Activated T-cell treated with anti-CD3 and anti-CD28 coated beads, Interleukin-2, amount 50 U/mL, for 24 hours (primary cell): ENCODE measurements at regions not wholly inside any gene's neighbourhood (a gene's known extent, or its start where the extent isn't known, plus 50 kb on each side); places are given as distances from the start of the nearest gene placed in this dataset.

Source experiments
- DNase-seq: peaks from one replicate; pipeline ENCODE4 v3.0.0-alpha.2; 2020
- H3K27ac Mint-ChIP-seq: 2 replicates; pipeline ENCODE4 v1.8.0; 2020; ENCODE audit warnings: mild to moderate bottlenecking, mixed read lengths
- H3K27me3 Mint-ChIP-seq: 2 replicates; pipeline ENCODE4 v1.8.0; 2020; ENCODE audit warnings: mixed read lengths
- H3K36me3 Mint-ChIP-seq: 2 replicates; pipeline ENCODE4 v1.8.0; 2020; ENCODE audit warnings: low read depth, mixed read lengths
- H3K4me1 Mint-ChIP-seq: 2 replicates; pipeline ENCODE4 v1.8.0; 2020; ENCODE audit warnings: low read depth, mixed read lengths
- H3K4me3 Mint-ChIP-seq: 2 replicates; pipeline ENCODE4 v1.8.0; 2020; ENCODE audit warnings: mild to moderate bottlenecking, moderate library complexity, mixed read lengths
- H3K9me3 Mint-ChIP-seq: 2 replicates; pipeline ENCODE4 v1.8.0; 2020; ENCODE audit warnings: mixed read lengths

DNA sequence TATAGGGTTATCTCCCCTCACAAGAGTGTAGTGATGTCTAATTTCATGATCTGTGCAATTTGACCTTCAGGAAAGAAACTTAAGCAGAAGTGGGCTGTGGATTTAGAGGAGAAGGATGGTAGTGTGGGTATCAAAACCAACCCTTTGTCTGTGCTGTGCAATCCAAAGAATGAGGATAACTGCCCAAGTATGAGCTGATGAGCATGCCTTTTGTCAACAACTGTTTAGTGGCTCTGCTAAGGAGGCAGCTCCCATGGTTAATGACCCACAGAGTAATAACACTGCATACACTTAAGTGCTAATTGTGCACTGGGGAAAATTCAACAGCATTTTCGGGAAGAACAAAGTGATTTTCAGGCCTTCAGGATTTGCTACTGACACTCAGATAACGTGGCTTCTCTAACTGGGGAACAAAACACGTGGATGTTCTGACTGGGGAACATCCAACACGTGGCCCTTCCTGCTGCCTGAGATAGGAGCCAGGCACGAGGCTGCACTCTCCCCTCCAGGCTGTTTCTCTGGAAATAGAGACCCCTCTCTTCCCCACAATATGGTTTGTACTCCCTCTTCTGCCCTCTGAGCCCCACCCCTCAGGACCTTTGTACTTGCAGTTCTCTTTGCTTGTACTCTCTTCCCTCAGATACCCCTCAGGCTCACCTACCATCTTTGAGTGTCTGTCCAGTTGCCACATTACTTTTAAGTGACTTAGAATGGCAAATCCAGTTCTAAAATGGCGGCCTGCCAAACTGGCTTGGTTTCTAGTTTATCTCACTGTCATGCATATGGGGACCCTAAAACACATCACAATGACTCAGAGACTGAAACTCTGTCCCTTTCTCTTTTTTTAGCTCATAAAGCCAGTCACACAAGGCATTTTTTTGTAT, 234.9 kb upstream of the POU2AF2 start:
- no peak overlapping the region for H3K27ac Mint-ChIP-seq
- no peak for DNase-seq
- no peaks in the 10 kb centered on the region for H3K4me1 Mint-ChIP-seq
- no peaks in the 10 kb centered on the region for H3K36me3 Mint-ChIP-seq
- no peak overlapping the region for H3K4me3 Mint-ChIP-seq
- no peaks in the 10 kb centered on the region for H3K9me3 Mint-ChIP-seq
- H3K27me3 Mint-ChIP-seq: peaks cover 13% of the 10 kb centered on the region

- H3K4me3 Mint-ChIP-seq: no peak overlapping the region
- H3K27ac Mint-ChIP-seq: no peak overlapping the region
- no peaks in the 10 kb centered on the region for H3K4me1 Mint-ChIP-seq
- H3K36me3 Mint-ChIP-seq: no peaks in the 10 kb centered on the region
- no peaks in the 10 kb centered on the region for H3K9me3 Mint-ChIP-seq
- no peak for DNase-seq
- peaks cover 7% of the 10 kb centered on the region for H3K27me3 Mint-ChIP-seq
These were observed 239.3 kb upstream of the POU2AF2 start for GRCh38 chr11:111006227-111006626.

DNA sequence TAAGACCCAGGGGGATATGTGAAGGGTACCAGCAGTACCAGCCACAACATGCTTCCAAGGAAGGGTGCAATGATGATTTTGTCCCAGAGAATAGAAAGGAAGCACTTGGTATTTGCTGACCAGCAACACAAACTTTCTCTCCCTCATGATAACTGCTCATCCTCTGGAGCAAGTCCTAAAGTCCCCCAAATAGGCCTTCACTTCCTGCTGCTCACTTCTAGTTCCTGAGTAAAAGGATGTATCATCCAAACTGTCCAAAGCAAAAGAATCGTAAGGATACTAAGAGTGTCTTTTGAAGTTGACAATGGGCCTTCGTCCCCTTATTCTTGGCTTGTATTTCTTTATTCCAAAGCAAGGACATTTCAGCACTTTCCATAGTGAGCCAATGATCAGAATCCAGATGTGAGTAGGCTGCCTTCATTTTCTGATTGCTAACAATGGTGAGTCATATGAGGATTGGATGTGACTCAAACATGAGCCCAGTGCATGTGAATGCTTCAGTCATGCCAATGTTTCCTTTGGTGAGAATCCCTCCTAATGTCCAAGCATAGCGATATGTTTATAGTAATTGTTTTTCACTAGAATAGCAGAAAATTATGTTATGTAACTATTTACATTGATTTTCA, 243.4 kb upstream of the POU2AF2 start:
- H3K9me3 Mint-ChIP-seq: no peaks in the 10 kb centered on the region
- H3K36me3 Mint-ChIP-seq: no peaks in the 10 kb centered on the region
- H3K27ac Mint-ChIP-seq: no peak overlapping the region
- no peaks in the 10 kb centered on the region for H3K27me3 Mint-ChIP-seq
- no peaks in the 10 kb centered on the region for H3K4me1 Mint-ChIP-seq
- no peak overlapping the region for H3K4me3 Mint-ChIP-seq
- DNase-seq: no peak

DNA sequence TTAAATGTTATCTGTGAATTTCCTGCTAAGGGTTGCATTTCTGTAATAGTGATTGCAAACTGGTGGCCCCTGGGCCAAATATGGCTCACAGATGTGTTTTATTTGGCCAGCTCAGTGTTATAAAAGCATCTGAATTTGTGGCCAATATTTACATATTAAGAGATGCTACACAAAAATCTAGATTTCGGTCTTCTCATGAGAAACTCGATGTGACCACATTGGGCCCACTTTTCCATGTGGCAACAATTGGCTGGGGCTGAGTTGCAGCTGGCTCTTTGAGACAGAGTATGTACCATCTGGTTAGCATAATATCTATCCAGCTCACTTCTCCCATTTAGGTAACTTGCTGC, 244.5 kb upstream of the POU2AF2 start:
- no peaks in the 10 kb centered on the region for H3K36me3 Mint-ChIP-seq
- DNase-seq: no peak
- H3K27ac Mint-ChIP-seq: no peak overlapping the region
- H3K27me3 Mint-ChIP-seq: no peaks in the 10 kb centered on the region
- H3K4me3 Mint-ChIP-seq: no peak overlapping the region
- H3K9me3 Mint-ChIP-seq: no peaks in the 10 kb centered on the region
- no peaks in the 10 kb centered on the region for H3K4me1 Mint-ChIP-seq

DNA sequence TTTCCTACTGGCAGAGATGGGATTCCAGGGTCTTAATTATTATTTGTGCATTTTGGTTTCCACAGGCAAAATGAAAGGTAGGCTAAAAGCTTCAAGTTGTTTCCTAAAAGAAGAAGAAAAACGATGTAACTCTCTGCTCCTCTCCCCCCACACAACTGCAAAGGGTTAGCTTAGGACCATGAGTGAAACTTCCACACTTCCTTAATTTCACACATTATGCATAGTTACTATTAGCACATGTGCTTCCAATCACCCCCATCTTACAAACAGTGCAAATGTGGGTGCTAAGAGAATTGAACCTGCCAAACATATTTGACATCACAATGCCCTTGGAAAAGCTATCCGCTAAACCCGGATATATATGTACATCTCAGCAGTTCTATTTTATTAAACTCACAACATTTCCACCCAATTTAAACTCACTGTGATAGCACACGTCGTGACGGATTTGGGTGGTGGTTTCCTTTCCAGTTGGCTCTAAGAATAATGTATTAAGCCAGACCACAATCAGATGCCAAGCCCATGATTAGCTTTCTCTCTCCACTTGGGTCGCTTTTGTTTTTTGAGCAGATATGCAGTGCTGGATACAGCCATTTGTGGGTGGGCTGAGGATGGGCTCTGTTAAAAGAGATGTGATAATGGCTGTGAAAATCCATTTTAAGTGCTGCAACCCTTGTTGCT, 245.0 kb upstream of the POU2AF2 start:
- no peaks in the 10 kb centered on the region for H3K9me3 Mint-ChIP-seq
- no peak overlapping the region for H3K27ac Mint-ChIP-seq
- no peaks in the 10 kb centered on the region for H3K27me3 Mint-ChIP-seq
- no peak for DNase-seq
- no peaks in the 10 kb centered on the region for H3K36me3 Mint-ChIP-seq
- no peaks in the 10 kb centered on the region for H3K4me1 Mint-ChIP-seq
- H3K4me3 Mint-ChIP-seq: no peak overlapping the region

- DNase-seq: no peak
- Mint-ChIP-seq H3K27me3 (no peaks in the 10 kb centered on the region), H3K36me3 (no peaks in the 10 kb centered on the region), H3K27ac (no peak overlapping the region), H3K4me3 (no peak overlapping the region), H3K4me1 (no peaks in the 10 kb centered on the region), H3K9me3 (no peaks in the 10 kb centered on the region)
These were observed 253.0 kb upstream of the POU2AF2 start for GRCh38 chr11:110992481-110992880.

DNA sequence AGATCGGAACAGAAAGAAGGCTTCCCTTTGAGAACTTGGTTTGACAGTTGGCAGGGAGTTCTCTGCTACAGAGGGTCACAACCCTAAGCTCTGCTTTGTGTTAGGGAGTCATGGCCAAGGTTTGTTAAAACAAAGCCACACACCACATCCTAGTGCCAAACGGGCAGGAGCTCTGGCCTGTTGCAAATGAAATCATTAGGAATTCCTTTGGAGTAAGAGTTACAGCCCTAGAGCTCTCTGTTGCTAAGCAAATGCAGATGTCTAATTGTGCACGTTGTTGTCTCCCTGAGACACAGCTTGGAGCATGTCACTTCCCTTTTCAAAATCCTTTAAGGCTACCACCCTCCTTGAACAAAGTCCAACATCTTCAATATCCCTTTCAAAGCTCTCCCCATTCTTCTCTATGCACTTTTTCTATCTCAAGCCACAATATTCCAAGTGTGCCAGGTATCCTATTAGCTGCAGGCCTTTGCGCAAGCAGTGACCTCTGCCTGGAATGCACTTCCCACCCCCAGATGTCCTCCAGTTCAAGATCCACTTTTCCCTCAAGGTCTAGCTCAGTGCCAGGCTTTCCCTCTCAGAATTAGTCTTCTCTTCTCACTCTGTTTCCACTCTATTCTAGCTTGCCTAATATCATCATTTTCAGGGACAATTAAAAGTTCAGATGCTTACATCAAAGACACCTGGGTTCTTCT, 253.7 kb upstream of the POU2AF2 start:
- no peak overlapping the region for H3K4me3 Mint-ChIP-seq
- H3K36me3 Mint-ChIP-seq: no peaks in the 10 kb centered on the region
- H3K9me3 Mint-ChIP-seq: no peaks in the 10 kb centered on the region
- DNase-seq: no peak
- no peaks in the 10 kb centered on the region for H3K27me3 Mint-ChIP-seq
- no peak overlapping the region for H3K27ac Mint-ChIP-seq
- H3K4me1 Mint-ChIP-seq: no peaks in the 10 kb centered on the region

- Mint-ChIP-seq H3K9me3 (no peaks in the 10 kb centered on the region), H3K4me1 (no peaks in the 10 kb centered on the region), H3K4me3 (no peak overlapping the region), H3K27ac (no peak overlapping the region), H3K27me3 (no peaks in the 10 kb centered on the region), H3K36me3 (no peaks in the 10 kb centered on the region)
- no peak for DNase-seq
These were observed 255.2 kb upstream of the POU2AF2 start for GRCh38 chr11:110990311-110990710.

DNA sequence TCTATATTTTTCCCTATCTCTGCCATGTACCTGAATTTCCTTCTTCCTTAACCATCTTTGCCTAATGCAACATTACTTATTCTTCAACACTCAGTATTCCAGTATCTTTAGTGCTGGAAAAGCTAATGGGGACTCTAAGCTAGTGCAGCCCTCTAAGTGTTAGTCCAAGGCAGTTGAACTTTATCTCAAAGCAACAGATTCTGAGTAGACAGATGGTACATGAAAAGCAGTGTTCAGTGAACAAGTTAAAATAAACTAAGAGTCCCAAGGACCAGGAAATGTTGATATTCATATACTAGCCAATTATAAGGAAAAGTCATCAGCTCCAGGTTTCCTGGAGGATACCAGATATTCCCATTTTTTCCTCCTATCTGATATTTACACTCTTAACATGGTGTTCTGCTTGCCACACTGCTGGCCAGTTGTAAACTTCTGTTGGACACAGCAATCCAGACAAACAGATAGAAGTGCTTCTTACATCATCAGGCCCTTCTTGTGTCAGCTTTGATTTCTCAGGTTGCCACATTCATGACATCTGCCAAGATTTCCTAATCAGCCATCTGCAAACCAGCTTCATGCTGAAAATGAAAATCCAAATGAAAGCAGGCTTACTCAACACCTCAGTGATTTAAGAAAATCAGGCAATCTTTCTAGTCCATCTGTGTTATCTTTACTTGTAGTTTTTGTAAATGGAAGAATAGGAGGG, 255.9 kb upstream of the POU2AF2 start:
- no peak for DNase-seq
- H3K36me3 Mint-ChIP-seq: no peaks in the 10 kb centered on the region
- H3K4me3 Mint-ChIP-seq: no peak overlapping the region
- no peak overlapping the region for H3K27ac Mint-ChIP-seq
- H3K9me3 Mint-ChIP-seq: no peaks in the 10 kb centered on the region
- no peaks in the 10 kb centered on the region for H3K4me1 Mint-ChIP-seq
- no peaks in the 10 kb centered on the region for H3K27me3 Mint-ChIP-seq

DNA sequence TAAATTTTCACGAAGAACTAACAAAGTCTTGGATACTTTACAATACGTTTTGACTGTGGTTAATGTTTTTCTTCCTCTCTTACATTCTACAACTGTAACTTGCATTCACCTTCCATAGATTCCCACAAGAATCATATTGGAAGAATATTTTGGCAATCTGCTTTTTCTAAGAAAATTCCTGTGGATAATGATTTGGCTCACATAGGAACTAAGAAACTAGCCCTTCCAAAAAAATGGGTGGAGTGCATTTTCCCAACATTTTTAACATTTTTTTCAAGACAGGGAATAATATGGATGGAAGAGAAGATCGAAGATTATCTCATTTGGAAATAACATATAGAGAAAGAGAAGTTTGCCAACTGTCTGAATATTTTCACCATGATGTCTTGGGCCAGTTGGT, 256.9 kb upstream of the POU2AF2 start:
- Mint-ChIP-seq H3K27me3 (no peaks in the 10 kb centered on the region), H3K36me3 (no peaks in the 10 kb centered on the region), H3K9me3 (no peaks in the 10 kb centered on the region), H3K4me1 (no peaks in the 10 kb centered on the region), H3K4me3 (no peak overlapping the region), H3K27ac (no peak overlapping the region)
- no peak for DNase-seq

DNA sequence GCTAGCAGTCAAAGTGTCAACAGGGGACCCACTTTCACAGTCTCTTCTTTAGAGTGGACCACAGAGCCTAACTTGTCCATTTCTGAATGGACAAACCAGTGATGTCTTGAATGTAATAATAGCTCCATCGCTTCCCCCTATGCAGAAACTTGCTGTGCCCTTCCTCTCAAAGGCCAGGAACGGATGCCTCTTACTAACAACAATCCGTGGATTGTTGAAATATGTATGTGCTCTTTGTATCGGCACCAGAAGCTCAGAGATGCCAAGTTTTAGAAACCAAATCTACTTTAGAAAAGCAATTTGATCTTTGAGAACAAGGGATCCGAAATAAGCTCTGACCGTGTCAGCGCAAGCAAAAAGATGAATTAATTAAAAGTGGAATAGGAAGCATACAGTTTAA, 259.5 kb upstream of the POU2AF2 start:
- DNase-seq: no peak
- Mint-ChIP-seq H3K9me3 (no peaks in the 10 kb centered on the region), H3K27ac (no peak overlapping the region), H3K27me3 (no peaks in the 10 kb centered on the region), H3K4me3 (no peak overlapping the region), H3K36me3 (no peaks in the 10 kb centered on the region), H3K4me1 (no peaks in the 10 kb centered on the region)

DNA sequence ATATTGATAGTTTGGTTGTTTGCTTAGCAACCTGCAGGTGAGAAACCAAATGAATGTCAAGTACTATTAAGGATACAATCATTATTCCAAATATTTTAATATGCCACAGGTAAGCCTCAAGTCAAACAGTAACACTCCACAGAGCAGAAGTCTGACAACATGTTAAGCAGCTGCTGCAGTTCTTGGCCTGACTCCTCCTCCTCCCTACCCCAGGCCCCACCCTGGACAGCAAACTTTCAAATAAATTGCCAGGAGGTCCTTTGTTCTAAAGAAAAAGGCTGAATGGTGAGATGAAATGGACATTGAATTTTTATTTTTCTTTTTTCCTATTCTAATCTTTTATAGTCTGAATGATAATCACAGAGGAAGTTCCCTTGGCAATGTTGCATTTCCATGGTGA, 260.0 kb upstream of the POU2AF2 start:
- Mint-ChIP-seq H3K27me3 (no peaks in the 10 kb centered on the region), H3K4me3 (no peak overlapping the region), H3K9me3 (no peaks in the 10 kb centered on the region)

DNA sequence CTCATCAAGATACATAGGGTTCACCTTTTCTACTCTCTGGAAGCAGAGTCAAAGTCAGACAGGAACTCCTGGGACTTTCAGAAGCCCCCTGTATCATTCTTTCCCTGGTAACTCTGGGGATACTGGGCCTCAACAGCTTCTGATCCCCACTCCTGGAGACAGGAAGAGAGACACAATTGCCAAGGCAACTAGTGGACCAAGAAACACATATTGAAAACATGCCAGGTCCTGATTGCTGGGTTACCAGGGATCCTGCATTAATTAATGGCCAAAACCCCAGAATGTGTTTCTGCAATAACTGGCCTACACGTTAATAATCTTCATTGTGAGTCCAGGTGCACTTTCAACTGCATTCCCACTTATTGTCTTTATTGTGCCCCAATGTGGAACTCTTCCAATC, 260.8 kb upstream of the POU2AF2 start:
- no peak for DNase-seq
- no peaks in the 10 kb centered on the region for H3K36me3 Mint-ChIP-seq
- H3K4me3 Mint-ChIP-seq: no peak overlapping the region
- H3K9me3 Mint-ChIP-seq: no peaks in the 10 kb centered on the region
- H3K27ac Mint-ChIP-seq: no peak overlapping the region
- no peaks in the 10 kb centered on the region for H3K27me3 Mint-ChIP-seq
- H3K4me1 Mint-ChIP-seq: no peaks in the 10 kb centered on the region

More for the DNA sequence above, 260.0 kb upstream of the POU2AF2 start:
- no peaks in the 10 kb centered on the region for H3K4me1 Mint-ChIP-seq
- DNase-seq: no peak
- no peaks in the 10 kb centered on the region for H3K36me3 Mint-ChIP-seq
- H3K27ac Mint-ChIP-seq: no peak overlapping the region

DNA sequence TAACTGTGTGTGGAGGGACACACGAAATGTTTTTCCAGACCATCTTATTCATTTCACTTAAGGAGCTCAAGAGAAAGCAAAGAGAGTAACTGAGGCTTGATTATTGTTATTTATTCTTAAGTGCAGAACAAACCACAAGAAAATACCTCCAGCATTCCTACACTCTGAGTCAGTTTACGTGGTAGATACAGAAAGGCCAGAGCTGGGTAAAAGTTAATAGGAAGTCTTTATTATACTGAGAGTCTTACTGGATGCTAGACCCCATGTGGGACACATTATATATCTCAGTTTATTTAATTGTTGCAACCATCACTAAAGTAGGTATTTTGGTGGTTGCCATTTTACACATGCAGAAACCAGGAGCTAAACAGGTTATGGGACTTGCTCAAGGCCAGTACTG, 261.4 kb upstream of the POU2AF2 start:
- H3K4me3 Mint-ChIP-seq: no peak overlapping the region
- no peaks in the 10 kb centered on the region for H3K36me3 Mint-ChIP-seq
- no peak for DNase-seq
- no peaks in the 10 kb centered on the region for H3K4me1 Mint-ChIP-seq
- no peaks in the 10 kb centered on the region for H3K9me3 Mint-ChIP-seq
- no peaks in the 10 kb centered on the region for H3K27me3 Mint-ChIP-seq
- no peak overlapping the region for H3K27ac Mint-ChIP-seq
